DOHH2 (cell line): ENCODE measurements at regions not wholly inside any gene's neighbourhood (a gene's known extent, or its start where the extent isn't known, plus 50 kb on each side); places are given as distances from the start of the nearest gene placed in this dataset.

Experiments
- H3F3A ChIP-seq: fragments of 200-600 bp; sonication (generic), shearing (Covaris generic); 2 replicates; pipeline ENCODE4 v1.6.0; 2016; ENCODE audit warnings: antibody characterized with exemption, mild to moderate bottlenecking; ENCODE audit not compliant: control insufficient read depth, insufficient read depth
- H3K27ac ChIP-seq: fragments of 200-600 bp; sonication (generic); 2 replicates; pipeline ENCODE4 v1.5.1; 2014; ENCODE audit warnings: low read depth, mild to moderate bottlenecking, low read length, moderate library complexity
- H3K27me3 ChIP-seq: fragments of 200-600 bp; sonication (generic); 2 replicates; pipeline ENCODE4 v1.6.1; 2014; ENCODE audit warnings: mild to moderate bottlenecking, low read length, mixed read lengths; ENCODE audit not compliant: control insufficient read depth
- H3K36me3 ChIP-seq: fragments of 200-600 bp; sonication (generic); 2 replicates; pipeline ENCODE4 v1.6.1; 2014; ENCODE audit warnings: mild to moderate bottlenecking, low read length, moderate library complexity, mixed read lengths; ENCODE audit not compliant: control insufficient read depth
- H3K4me1 ChIP-seq: fragments of 200-600 bp; sonication (generic); 2 replicates; pipeline ENCODE4 v1.6.1; 2014; ENCODE audit warnings: mild to moderate bottlenecking, low read length, mixed read lengths; ENCODE audit not compliant: control insufficient read depth
- H3K4me2 ChIP-seq: fragments of 200-600 bp; sonication (generic); 2 replicates; pipeline ENCODE4 v1.6.0; 2014; ENCODE audit warnings: mild to moderate bottlenecking, low read length, moderate library complexity
- H3K4me3 ChIP-seq: fragments of 200-600 bp; sonication (generic); 2 replicates; pipeline ENCODE4 v1.5.1; 2014; ENCODE audit warnings: mild to moderate bottlenecking, low read length, mixed read lengths
- H3K79me2 ChIP-seq: fragments of 200-600 bp; sonication (generic); 2 replicates; pipeline ENCODE4 v1.6.1; 2014; ENCODE audit warnings: mild to moderate bottlenecking, low read length, mixed read lengths; ENCODE audit not compliant: control insufficient read depth
- H3K9me2 ChIP-seq: fragments of 200-600 bp; sonication (generic); replicated peaks from 2 replicates; pipeline ENCODE4 v1.6.1; 2014; ENCODE audit warnings: mild to moderate bottlenecking, low read length, mixed read lengths; ENCODE audit not compliant: control insufficient read depth
- H3K9me3 ChIP-seq: fragments of 200-600 bp; sonication (generic); 2 replicates; pipeline ENCODE4 v1.6.1; 2014; ENCODE audit warnings: antibody characterized with exemption, low read length, mixed read lengths; ENCODE audit not compliant: control insufficient read depth, insufficient read depth
- H4K20me1 ChIP-seq: fragments of 200-600 bp; sonication (generic); 2 replicates; pipeline ENCODE4 v1.6.0; 2014; ENCODE audit warnings: low read depth, mild to moderate bottlenecking, antibody characterized with exemption, low read length, moderate library complexity; ENCODE audit not compliant: control insufficient read depth, insufficient read depth
- CTCF ChIP-seq: fragments of 200-600 bp; sonication (generic); IDR thresholded peaks from one replicate; pipeline ENCODE4 v1.5.1; 2014; ENCODE audit warnings: antibody characterized with exemption, mild to moderate bottlenecking, low read depth, low read length; ENCODE audit not compliant: poor library complexity, severe bottlenecking
- EZH2phosphoT487 ChIP-seq: fragments of 200-600 bp; sonication (generic); IDR thresholded peaks from 2 replicates; pipeline ENCODE4 v1.6.1; 2017; ENCODE audit warnings: borderline replicate concordance, mild to moderate bottlenecking, antibody characterized with exemption, low read length, moderate library complexity, mixed read lengths

GRCh38 chr3:80050826-80051601 is 283.2 kb upstream of the ROBO1 start:
- Histone ChIP-seq H3K9me2 (no peaks in the 10 kb centered on the region), H3K4me1 (no peaks in the 10 kb centered on the region), H3K27ac (no peak overlapping the region), H4K20me1 (no peaks in the 10 kb centered on the region), H3K4me2 (no peak overlapping the region), H3F3A (no peaks in the 10 kb centered on the region), H3K9me3 (no peaks in the 10 kb centered on the region), H3K79me2 (no peaks in the 10 kb centered on the region), H3K36me3 (no peaks in the 10 kb centered on the region), H3K4me3 (no peak overlapping the region), H3K27me3 (no peaks in the 10 kb centered on the region)
- TF ChIP-seq EZH2phosphoT487 = no peak
- TF ChIP-seq CTCF = no peak

DNA sequence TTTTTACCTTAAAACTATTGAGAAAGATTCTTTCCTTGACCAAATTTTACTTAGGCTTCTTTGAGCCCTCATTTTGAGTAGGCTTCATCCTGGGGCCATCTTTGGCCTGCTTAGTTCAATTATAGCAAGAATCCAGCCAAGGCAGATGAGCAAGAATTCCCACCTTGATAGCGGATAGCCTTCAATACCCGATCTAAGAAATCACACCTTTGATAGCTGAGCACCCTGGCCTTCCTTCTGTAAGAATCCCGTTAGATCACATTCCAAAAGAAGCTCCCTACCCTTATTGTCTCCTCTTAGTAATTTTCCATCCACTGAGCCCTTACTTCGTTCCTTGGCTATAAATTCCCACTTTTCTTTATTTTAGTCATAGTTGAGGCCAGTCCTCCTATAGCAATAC is 275.4 kb upstream of the ROBO1 start:
- H3K4me2 ChIP-seq = no peak overlapping the region

GRCh38 chr3:80040067-80040466 is 272.3 kb upstream of the ROBO1 start:
- Histone ChIP-seq H3K9me3 (no peaks in the 10 kb centered on the region), H3K4me1 (no peaks in the 10 kb centered on the region), H3K9me2 (no peaks in the 10 kb centered on the region), H3K27ac (no peak overlapping the region), H3K79me2 (no peaks in the 10 kb centered on the region), H3F3A (no peaks in the 10 kb centered on the region), H4K20me1 (no peaks in the 10 kb centered on the region), H3K27me3 (no peaks in the 10 kb centered on the region), H3K4me2 (no peak overlapping the region), H3K4me3 (no peak overlapping the region), H3K36me3 (no peaks in the 10 kb centered on the region)
- TF ChIP-seq CTCF (no peak), EZH2phosphoT487 (no peak)

More for the DNA sequence above, 275.4 kb upstream of the ROBO1 start:
- no peak overlapping the region for H3K4me3 ChIP-seq
- H3K9me3 ChIP-seq = no peaks in the 10 kb centered on the region
- H4K20me1 ChIP-seq = no peaks in the 10 kb centered on the region
- H3K9me2 ChIP-seq = no peaks in the 10 kb centered on the region
- no peaks in the 10 kb centered on the region for H3K79me2 ChIP-seq
- no peak overlapping the region for H3K27ac ChIP-seq
- H3F3A ChIP-seq = no peaks in the 10 kb centered on the region
- no peaks in the 10 kb centered on the region for H3K27me3 ChIP-seq
- H3K36me3 ChIP-seq = no peaks in the 10 kb centered on the region
- TF ChIP-seq CTCF (no peak), EZH2phosphoT487 (no peak)
- no peaks in the 10 kb centered on the region for H3K4me1 ChIP-seq

- no peaks in the 10 kb centered on the region for H3K27me3 ChIP-seq
- H3K9me3 ChIP-seq = no peaks in the 10 kb centered on the region
- no peaks in the 10 kb centered on the region for H4K20me1 ChIP-seq
- TF ChIP-seq EZH2phosphoT487 = no peak
- TF ChIP-seq CTCF = no peak
- H3K27ac ChIP-seq = no peak overlapping the region
- H3K4me1 ChIP-seq = no peaks in the 10 kb centered on the region
- H3K4me2 ChIP-seq = no peak overlapping the region
- no peaks in the 10 kb centered on the region for H3F3A ChIP-seq
- no peak overlapping the region for H3K4me3 ChIP-seq
- H3K79me2 ChIP-seq = no peaks in the 10 kb centered on the region
- no peaks in the 10 kb centered on the region for H3K36me3 ChIP-seq
- H3K9me2 ChIP-seq = no peaks in the 10 kb centered on the region
These were observed 268.4 kb upstream of the ROBO1 start for GRCh38 chr3:80036176-80036575.
